ENCODE measurements at regions not wholly inside any gene's neighbourhood (a gene's known extent, or its start where the extent isn't known, plus 50 kb on each side); places are given as distances from the start of the nearest gene placed in this dataset.
A peak's percentile ranks its signal among the peaks of the same experiment; 100 is the strongest.
"Not testable (repeated sequence)": the region's sequence is repeated elsewhere in the genome, so short reads cannot be mapped to it uniquely, and the experiment has no call there.

DNA sequence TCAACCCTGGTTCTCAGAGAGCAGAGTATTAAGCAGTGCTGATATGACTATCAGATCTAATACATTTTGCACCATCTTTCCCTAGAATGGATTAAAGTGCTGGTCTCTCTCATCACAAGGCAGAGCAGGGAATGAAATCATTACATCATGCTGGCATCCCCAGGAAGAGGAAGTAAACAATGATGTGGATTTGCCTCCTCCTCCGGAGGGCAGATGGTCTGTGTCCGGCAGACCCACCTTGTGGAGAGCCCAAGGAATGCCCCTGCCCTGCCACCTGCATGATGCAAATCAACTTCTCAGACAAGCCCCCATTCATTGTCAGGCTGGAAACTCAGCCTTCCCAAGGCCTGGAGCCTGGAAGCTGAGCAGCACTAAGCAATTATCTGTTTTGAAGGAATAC is 1149.1 kb downstream of the VRK1 start:
- DNase-seq (ENCODE audit: low spot score), result no peak

DNA sequence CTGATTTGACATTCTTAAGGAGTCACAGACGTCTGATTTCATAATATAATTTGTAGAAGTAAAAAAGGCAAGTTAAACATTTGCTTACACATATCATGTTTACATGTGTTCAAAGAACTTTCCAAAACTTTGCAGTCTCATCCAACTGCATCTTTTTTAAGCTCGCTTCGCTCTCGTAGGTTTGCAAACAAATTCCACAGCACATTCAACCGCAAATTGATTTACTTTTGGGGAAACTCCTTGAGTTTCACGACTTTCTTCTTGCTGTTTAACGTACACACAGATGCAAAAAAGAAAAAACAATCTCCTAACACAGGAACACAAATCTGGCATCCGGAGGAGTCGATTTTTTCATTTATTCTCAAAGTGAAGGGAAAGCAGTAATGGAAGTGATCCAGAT is 1149.5 kb downstream of the VRK1 start:
- no peak for DNase-seq (ENCODE audit: low spot score)

DNA sequence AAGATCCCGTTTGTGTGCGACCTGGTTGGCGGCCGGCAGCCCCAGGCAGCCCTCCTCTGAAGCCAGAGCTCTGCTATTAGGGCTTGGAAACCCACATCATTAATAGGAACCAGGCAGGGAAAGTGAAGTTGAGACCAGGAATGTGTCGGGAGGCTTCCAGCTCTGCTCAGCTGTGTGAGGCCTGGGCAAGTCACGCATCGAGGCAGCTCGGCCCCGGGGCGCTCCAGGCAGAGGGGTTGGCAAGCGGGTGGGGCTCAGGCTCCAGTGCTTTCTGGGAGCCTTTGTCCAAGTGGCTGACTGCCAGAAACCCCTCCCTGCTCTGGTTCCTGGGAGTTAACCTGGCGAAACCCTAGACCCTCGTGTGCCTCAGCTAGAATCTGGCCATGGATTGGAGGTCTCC is 1151.7 kb downstream of the VRK1 start:
- no peak for DNase-seq (ENCODE audit: low spot score)

DNA sequence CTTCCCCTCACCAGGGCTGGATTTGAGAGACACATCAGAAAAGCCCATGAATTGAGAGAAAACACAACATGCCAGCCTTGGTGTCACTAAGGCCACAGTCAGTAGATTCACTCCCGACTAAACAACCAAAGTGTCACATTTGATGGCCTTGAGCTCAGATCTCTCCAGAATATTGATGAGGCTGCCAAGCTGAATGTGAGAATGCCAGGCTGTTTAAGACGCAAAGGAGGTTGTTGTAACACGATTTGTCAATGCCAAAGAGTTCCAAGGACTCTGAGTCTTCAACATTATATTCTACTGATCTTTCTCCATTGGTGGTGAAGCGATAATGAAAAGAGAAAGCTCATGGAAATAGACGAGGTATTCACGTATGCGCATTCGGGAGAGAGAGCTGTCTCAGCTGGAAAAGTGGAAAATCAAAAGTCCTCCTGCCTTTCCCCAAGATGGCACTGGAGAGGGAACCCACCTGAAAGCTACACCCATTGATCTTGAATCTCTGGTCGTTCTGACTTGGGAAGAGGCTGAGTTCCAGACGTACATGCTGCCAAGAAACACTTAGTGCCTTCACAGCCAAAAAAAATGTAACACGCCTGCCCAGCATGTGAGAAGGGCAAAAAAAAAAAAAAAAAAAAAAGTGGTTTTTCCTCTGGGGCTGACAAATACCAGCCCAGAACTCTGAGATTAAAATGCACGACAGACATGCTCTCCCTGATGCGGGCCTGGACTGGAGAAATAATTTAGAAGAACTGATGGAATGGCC is 1159.6 kb downstream of the VRK1 start:
- DNase-seq (ENCODE audit: low spot score), result no peak

DNA sequence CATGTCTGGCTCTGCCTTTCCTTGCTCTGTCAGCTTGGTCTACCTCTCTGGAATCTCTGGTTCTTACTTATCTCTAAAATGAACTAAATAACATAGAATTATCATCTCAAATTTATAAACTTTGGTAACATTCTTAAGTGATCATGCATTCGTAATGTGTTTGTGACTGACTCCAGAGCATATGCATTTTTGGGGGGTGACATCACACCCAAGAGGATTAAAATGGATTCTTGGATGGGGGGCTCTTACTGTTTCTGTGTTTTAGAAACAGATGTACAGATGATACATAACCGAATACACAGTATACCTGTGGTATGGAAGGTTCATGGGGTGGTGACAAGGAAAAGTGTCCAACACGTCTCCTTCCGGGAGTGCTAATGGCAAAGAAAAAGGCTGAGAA is 1162.1 kb downstream of the VRK1 start:
- DNase-seq (ENCODE audit: low spot score), result no peak

DNA sequence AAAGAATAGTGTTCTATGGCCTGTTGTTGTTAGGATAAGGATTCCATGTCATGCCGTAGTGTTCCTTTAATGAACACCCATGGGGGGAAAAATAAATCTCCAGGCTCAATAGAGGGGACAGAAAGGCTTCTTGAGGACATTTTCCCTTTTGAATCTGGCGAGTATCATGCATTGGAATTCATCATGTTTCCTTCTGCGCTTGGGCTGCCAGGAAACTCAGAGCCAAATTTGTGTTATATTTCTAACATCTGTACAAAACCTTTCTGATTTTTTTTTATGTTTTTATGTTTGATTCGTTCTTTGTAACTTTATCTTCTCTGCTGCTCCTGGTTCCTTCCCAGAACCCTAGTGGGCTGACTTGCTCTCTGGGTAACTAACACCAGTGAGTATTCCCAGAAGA is 1163.3 kb downstream of the VRK1 start:
- no peak for DNase-seq (ENCODE audit: low spot score)

DNA sequence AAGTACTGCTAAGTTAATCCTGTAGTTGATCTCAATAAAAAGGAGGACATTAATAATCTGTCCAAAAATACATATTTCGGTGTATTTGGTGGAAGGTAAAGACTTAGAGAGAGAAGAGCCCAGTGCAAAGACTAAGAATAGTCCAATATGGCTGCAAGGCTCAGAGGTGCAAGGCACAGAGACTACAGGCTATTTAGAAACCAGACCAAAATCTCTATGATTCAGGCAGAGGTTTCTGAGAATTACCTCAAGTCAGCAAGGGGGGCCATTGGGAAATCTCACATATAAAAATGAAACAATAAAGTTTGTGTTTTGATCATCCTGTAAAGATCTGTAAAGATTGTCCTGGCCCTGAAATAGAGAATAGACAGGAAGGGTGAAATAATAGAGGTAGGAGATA is 1173.0 kb downstream of the VRK1 start:
- DNase-seq (ENCODE audit: low spot score), result no peak

DNA sequence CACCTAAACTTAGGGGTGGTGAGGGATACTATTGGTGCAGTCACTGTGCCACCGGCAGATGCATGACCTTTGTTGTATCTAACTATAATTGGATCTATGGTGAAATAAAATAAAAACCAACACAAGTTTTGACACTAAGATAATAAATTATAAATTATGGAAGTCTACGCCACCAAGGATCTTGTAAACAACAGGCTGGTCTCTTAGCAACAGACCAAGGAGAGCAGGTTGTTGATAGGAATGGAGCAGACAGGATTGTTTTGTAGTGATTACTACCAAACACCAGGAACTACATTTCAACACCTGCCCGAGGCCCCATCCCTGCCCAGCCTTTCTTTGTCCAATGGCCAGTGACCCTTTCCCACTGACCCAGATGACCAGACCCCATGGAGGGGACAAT is 1178.0 kb downstream of the VRK1 start:
- DNase-seq (ENCODE audit: low spot score), result no peak

DNA sequence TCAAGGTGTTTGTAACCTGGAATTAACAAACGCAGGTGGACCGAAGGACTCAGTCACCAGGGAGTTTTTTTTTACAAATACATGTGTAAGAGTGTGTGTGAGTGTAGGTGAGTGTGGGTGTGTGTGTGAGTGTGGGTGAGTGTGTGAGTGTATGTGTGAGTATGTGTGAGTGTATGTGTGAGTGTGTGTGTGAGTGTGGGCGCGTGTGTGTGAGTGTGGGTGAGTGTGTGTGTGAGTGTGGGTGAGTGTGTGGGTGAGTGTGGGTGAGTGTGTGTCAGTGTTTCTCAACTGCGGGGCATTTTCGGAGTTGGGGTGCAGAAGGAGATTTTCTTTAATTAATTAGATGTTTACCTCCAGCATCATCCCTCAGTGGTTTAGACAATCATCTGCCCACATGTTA is 1178.8 kb downstream of the VRK1 start:
- DNase-seq (ENCODE audit: low spot score), result no peak

DNA sequence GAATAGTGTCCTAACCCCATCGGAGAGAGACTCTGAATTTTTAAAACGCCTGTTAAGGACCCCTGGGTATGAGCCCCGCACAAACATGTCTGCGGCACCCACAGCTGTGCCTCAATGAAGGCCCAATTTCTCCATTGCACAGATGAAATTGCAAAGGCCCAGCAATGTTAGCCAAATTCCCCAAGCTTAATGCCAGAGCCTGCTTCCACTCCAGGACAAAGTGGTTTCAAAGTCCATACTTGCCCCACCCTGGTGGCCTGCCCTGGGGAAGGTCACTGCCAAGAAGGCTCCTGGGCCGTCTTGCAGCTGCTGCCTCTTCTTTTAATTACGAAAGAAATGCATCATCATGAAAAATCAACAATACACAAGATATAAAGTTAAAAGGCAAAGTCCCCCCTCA is 1179.7 kb downstream of the VRK1 start:
- no peak for DNase-seq (ENCODE audit: low spot score)

DNA sequence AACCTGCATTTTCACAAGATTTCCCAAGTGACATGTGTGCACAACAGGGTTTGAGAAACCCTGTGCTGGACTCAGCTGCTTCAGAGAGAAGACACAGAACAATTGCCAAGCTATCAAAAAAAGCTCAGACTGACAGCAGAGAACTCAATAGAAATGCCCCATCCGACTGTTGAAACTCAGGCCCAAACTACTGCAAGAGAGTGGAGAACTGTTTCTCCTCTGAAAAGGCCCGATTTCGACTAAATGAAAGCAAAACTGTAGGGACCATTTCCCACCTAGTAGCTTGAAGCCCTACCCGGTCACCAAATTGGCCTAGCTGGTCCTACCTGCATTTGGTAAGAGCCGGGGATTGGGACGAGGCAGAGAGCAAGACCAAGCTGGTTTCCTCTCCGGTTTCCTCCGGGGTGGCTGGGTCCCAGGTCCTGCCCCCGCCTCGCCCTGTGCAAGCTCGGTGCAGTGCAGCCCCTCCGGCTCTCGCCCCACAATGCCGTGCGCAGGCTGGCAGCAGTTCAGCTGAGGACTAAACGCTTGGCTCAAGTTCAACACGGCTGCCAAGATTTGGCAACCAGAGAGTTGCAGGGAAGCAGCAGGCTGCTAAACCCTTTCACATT is 1180.6 kb downstream of the VRK1 start:
- DNase-seq (ENCODE audit: low spot score), result peak; percentile 78

DNA sequence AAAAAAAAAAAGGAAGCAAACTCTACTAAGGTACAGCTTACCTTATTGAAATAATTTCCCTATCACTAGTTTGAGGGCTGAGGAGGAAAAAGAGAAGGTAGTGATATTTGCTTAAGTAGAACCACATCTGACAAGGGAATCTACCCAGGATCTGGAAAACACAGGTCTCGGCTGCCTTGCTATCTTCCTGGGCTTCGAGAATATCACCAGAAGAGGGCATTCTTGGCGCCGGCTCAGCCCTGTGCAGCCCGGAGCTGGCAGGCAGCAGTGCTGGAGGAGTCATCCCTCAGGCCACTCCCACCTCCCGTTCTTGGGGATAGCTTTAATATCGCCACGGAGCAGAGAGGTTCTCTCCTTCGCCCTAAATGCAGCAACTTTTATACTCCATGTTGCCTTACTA is 1181.2 kb downstream of the VRK1 start:
- DNase-seq (ENCODE audit: low spot score), result peak; percentile 75

DNA sequence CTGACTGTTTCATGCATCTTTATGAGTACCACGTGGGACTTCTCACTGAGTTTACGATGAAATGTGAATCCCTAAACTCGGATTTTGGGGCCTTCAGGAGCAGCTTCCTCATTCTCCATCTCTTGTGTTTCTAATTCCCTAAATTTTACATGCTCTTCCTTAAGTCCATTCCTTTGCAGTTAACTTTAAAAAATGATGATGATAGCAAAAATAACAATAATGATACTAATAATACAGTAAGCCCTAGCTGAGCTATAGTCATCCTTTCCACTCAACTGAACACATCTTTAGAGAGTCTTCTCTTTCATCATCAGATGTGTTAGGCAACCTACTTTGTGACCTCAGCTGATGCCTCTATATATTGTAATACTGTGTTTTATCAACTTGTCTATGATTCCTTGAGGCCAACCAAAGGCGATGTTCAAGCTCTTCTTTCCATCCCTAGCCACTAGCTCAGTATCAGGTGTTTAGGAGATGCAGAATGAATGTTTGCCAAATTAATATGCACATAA is 1196.4 kb downstream of the VRK1 start:
- DNase-seq (ENCODE audit: low spot score), result no peak

DNA sequence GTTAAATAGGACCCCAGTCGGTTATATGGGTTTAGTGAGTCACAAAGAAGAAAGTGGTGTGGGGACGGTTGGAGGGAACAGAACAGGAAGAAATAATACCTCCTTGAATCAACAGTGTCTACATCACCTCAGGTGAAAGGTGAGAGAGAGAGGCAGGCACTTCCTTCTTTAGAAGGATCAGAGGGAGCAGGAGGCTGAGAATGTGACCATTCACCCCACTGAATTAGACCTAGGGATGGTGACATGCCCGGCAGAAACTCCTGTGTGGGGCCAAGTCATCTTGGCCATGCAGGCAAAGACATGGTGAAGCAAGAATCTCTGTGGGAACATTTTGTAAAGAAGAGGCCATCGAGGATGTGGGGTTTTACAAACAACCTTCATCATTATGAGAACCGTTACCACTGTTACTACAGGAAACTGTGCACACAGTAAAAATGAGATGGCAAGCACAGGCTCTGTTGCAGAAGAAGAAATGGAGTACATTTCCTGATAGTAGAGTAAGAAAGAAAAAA is 1196.9 kb downstream of the VRK1 start:
- no peak for DNase-seq (ENCODE audit: low spot score)

DNA sequence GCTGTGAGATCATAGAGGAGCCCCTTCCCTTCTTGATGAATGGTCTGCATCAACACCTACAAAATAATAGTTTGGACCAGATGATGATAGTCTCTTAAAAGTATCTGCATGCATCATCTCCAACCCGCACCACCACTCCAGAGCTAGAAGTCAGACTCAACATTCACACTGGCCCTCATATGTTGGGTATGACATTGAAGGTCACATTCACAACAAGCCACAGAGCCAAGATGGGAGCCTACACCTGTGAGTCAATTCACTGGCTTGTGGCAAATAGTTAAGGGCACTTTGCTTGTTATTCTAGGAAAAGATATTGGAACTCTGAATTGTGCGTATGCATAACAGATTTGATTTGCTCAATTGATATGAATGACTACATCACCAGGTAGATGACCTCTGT is 1197.9 kb downstream of the VRK1 start:
- no peak for DNase-seq (ENCODE audit: low spot score)

DNA sequence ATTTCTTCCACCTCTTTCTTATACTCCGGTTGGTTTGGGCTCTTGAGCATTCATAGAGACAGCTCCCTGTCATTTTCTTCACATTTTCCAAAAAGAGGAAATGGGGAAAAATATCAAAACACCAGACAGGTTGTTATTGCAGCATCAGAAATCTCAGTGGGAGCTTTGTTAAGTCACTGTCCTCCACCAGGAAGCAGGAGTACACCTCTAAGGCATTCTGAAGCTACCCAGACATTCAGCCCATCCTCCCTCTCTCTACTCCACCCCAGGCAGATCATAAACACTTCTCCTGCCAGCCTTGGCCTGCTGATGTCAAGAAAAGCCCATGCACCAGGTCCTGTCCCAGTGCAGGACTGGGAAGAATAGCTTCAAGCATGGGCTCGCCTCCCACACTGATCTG is 1198.3 kb downstream of the VRK1 start:
- DNase-seq (ENCODE audit: low spot score), result no peak

DNA sequence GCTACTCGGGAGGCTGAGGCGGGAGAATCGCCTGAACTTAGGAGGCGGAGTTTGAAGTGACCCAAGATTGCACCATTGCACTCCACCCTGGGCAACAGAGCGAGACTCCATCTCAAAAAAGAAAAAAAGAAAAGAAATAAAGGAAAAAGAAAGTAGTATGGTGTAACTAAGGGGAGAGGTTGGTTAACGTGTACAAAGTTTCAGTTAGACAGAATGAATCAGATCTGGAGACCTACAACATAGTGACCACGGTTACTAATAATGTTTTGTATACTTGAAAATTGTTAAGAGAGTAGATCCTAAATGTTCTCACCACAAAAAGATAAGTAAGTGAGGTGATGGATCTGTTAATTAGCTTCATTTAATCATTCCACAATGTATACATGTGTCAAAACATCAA is 1208.8 kb downstream of the VRK1 start:
- no peak for DNase-seq (ENCODE audit: low spot score)

DNA sequence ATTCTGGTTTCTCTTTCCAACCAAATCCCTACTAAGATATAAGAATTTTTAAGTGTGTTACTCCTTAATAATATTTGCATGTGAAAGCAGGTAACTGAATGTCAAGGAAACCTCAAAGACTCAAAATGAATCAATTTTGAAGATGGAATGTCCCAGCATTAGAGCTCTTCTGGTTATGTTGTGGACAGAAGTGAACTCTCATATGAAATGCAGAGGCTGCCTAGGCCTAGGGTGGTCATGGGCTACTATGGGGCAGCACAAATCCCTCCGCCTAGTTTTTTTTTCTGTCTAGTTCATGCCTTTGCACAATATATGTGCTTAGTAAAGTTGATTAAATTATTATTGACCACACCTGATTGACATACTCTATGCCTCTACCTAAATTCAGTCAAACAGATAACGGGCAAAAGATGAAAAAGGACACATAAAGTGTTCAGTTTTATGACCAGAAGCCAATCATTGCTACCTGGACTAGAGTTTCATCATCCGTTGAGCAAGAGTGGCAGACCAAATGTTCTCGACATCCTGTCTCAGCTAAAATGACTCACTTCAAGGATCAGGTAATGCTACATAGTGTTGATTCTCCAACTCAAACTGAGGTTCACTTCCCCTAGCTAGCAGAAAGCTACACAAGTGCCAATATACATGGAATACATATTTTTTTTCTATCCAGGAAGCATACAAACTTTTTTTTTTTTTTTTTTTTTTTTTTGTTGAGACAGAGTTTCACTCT is 1211.4 kb downstream of the VRK1 start:
- DNase-seq (ENCODE audit: low spot score), result no peak

DNA sequence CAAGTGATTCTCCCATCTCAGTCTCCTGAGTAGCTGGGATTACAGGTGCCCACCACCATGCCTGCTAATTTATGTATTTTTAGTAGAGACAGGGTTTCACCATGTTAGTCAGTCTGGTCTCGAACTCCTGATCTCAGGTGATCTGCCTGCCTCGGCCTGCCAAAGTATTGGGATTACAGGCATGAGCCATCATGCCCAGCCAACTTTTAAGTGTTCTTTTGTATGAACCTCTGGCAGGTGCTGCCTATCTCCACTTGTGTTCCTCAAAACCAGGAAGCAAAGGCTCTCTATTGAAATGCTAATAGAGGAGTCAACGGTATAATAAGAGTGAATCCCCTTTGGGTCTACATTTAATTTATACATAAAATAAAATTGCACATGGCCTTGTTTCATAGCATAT is 1212.0 kb downstream of the VRK1 start:
- not testable (repeated sequence) for DNase-seq (ENCODE audit: low spot score)

DNA sequence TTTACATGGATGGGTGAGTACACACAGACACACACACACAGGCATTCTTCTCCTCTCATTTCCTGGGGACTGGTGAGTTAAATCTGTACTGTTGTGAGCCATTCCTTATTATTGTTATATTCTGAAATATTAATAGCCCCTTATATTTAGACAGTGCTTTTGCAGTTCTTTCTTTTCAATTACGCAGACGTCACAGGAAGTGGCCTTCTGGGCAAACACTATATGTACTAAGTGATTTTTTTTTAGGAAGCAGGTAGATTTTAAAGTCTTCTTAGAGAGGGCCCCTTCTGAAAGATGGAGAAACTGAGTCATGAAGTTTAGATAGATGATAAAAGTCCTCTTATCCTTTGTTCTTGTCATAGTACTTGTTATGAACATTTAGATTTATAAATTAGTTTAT is 1213.6 kb downstream of the VRK1 start:
- no peak for DNase-seq (ENCODE audit: low spot score)

DNA sequence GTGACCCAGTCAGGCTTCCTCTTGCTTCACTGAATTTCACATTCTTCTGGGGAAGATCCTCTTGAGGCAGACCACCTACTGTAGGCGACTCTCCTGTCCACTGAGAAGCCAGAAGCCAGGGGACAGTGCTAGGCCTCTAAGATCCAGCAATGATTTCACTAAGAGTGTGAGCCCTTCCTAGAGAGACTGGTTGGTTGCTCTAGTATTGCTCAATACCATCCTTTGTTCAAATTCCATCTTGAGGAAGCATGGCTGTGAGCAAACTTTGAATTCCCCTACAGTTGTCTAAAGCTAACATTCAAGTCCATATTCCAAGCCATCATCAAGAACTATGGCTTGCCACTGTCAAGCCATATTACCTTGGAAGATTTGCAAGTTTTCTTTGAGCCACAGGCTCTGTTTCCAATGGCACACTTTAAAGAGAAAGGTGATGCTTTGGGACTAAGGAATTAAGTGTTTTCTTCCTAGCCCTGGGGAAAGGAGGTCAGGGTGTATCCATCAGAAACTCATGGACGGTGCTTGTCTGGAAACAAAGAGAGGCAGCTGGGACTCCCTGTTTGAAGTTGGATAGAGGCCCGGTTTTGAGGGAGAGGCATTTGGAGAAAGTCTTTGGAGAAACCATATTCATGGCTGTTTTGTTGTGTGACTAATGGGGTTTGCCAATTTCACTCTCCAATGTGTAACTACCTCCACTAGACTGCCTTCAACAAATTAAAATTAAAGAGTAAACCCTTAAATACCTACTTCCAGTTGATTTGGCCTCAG is 1217.9 kb downstream of the VRK1 start:
- no peak for DNase-seq (ENCODE audit: low spot score)

DNA sequence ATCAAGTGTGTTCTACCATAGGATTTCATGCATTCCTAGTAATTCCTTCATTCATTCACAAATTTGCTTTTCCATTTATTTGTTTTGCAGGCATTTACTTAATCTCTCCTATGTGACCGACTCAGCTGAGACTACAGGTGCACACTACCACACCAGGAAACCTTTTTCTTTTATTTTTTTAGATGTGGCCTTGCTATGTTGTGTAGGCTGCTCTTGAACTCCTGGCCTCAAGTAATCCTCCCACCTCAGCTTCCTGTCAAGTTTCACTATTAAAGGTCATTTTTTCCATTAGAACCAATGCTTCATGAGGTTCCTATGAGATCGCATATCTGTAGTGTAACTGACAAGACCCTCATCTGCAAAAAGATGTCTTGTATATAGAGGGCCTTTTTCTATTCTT is 1218.7 kb downstream of the VRK1 start:
- no peak for DNase-seq (ENCODE audit: low spot score)
